Fibroblast of upper back skin (primary cell): ENCODE measurements at regions not wholly inside any gene's neighbourhood (a gene's known extent, or its start where the extent isn't known, plus 50 kb on each side); places are given as distances from the start of the nearest gene placed in this dataset.

Experiments used
- DNase-seq: peaks from one replicate; pipeline ENCODE4 v3.0.0-alpha.2; 2013

- no peak for DNase-seq
Observed at GRCh38 chr14:64639340-64639821, 64.8 kb upstream of the PLEKHG3 start.

DNA sequence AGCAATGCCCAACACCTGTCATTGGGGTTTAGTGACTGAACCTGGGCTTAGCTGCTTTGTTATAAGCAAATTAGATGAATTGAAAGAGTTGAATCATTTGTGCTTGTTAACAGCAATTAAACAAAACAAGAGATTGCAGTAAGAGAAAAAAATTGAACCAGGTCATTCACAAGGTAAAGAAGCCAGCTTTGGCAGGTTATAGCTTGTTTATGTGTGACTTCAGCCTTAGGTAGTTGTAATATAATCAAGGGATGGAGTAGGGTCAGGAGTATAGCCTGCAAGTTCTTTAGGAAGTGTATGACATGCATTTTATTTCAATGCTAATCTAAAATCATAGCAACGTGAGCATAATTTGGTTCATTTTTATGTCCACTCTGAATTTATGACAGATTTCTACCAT, 63.4 kb upstream of the PLEKHG3 start:
- DNase-seq, result no peak

GRCh38 chr14:64641760-64642159, 62.5 kb upstream of the PLEKHG3 start:
- no peak for DNase-seq

DNA sequence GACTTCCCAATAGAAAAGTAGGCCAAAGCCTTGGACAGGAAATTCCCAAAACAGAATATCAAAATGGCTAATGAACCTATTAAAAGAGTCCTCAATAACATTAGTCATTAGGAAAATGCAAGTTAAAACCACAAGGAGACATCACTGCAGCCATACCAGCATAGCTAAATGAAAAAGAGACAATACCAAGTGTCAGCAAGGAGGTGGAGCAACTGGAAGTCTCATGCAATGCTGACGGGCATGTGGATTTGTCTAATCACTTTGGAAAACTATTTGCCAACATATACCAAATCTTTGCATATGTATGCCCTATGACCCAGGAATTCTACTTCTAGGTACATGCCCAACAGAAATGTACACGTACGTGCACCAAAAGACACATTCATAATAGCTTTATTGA, 60.5 kb upstream of the PLEKHG3 start:
- DNase-seq, result no peak

DNA sequence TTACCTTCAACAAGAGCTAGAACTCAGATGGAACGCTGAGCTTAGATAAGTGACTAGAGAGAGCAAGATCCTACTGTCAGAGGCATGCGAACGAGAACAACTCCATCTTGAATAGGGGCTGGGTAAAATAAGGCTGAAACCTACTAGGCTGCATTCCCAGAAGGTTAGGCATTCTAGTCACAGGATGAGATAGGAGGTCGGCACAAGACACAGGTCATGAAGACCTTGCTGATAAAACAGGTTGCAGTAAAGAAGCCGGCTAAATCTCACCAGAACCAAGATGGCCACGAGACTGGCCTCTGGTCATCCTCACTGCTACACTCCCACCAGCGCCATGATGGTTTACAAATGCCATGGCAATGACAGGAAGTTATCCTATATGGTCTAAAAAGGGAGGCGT, 59.6 kb upstream of the PLEKHG3 start:
- no peak for DNase-seq

GRCh38 chr14:64645220-64645892, 58.9 kb upstream of the PLEKHG3 start:
- DNase-seq, result peak; percentile 98

DNA sequence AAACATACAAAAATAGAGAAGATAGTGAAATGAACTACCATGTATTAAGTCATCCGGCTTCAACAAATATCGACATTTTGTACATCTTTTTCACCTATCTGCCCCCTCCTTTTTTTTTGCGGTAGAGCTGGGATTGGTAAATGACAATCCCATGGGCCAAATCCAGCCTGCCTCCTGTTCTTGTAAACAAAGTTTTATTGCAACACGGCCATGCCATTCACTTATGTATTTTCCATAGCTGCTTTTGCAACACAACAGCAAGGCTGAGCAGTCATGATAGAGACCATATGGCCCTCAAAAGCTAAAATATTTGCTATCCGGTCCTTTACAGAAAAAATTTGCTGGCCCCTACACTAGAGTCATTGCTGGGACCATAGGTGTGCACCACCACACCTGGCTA, 58.1 kb upstream of the PLEKHG3 start:
- DNase-seq, result peak; percentile 67

GRCh38 chr14:64649383-64649998, 54.7 kb upstream of the PLEKHG3 start:
- DNase-seq, result peak; percentile 81

- no peak for DNase-seq
Observed at GRCh38 chr14:64653900-64654245, 50.4 kb upstream of the PLEKHG3 start.

DNA sequence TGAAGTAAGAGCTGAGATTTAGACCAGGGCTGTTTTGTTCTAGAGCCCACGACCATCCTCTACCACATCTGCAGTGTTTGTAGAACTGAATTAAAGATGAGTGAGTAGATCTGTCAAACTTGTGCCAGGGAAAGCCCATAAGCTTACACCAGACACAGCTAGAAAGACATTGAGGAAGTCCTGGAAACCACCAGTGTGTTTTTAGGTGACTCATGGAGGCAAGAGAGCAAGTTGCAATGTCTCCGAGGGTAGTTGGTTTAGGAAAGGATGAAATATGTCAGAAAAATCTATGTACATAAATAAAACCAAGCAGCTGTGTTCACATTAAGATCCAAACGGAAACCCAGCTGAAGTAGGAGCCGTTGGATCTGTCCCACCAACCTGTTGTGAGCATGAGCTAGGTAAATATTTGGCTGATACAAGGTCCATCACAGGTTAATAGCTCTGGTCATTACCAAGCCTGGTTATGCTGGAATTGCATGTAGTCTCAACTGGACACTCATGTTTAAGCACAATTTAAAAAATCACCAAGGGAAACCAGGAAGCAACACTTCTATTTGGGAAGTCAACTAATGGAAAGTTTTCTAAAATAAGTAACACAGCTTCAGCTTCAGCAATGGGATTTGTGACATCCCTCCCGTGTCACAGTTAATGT, 49.9 kb upstream of the PLEKHG3 start:
- peak; percentile 90 for DNase-seq
